ENCODE measurements at regions not wholly inside any gene's neighbourhood (a gene's known extent, or its start where the extent isn't known, plus 50 kb on each side); places are given as distances from the start of the nearest gene placed in this dataset.

DNA sequence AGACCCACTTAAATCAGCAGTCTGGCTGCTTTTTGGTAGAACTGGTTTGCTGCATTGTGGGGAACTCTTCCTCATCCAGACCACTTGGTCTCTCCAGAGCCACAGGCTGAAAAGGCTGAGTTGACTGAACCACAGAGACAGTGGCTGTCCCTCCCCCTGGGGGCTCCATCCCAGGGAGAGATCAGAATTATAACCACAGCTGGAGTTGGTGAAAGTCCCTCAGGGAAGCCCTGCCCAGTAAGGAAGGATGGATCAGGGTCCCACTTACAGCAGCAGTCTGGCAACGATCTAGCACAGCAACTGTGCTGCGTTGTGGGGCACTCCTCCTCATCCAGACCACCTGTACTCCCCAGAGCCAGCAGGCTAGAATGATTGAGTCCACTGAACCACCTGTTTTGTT lies 212.7 kb downstream of the SOX3 start:
- Histone ChIP-seq H4K20me1 (ENCODE audit: insufficient read depth, low read length, poor library complexity, severe bottlenecking) (no peaks in the 10 kb centered on the region), H3K4me2 (ENCODE audit: low read depth, low read length, poor library complexity, severe bottlenecking) (no peak overlapping the region), H3K27me3 (ENCODE audit: insufficient read depth, low read length, poor library complexity, severe bottlenecking) (no peaks in the 10 kb centered on the region), H2AFZ (ENCODE audit: low read length) (no peak overlapping the region), H3K4me3 (ENCODE audit: low read length, poor library complexity, severe bottlenecking) (no peak overlapping the region), H3K4me1 (ENCODE audit: insufficient read depth, low read length, poor library complexity, severe bottlenecking) (no peaks in the 10 kb centered on the region), H3K9me2 (replicated peaks; ENCODE audit: low read depth, low read length) (no peaks in the 10 kb centered on the region), H3K9me3 (ENCODE audit: insufficient read depth, low read depth, low read length) (no peaks in the 10 kb centered on the region), H3F3A (ENCODE audit: low read depth) (no peaks in the 10 kb centered on the region), H3K9ac (ENCODE audit: low read depth, low read length, poor library complexity, severe bottlenecking) (no peak overlapping the region), H3K79me2 (ENCODE audit: insufficient read depth, low read length) (no peaks in the 10 kb centered on the region), H3K36me3 (ENCODE audit: insufficient read depth, low read length) (no peaks in the 10 kb centered on the region)
- TF ChIP-seq, protein P1, sequence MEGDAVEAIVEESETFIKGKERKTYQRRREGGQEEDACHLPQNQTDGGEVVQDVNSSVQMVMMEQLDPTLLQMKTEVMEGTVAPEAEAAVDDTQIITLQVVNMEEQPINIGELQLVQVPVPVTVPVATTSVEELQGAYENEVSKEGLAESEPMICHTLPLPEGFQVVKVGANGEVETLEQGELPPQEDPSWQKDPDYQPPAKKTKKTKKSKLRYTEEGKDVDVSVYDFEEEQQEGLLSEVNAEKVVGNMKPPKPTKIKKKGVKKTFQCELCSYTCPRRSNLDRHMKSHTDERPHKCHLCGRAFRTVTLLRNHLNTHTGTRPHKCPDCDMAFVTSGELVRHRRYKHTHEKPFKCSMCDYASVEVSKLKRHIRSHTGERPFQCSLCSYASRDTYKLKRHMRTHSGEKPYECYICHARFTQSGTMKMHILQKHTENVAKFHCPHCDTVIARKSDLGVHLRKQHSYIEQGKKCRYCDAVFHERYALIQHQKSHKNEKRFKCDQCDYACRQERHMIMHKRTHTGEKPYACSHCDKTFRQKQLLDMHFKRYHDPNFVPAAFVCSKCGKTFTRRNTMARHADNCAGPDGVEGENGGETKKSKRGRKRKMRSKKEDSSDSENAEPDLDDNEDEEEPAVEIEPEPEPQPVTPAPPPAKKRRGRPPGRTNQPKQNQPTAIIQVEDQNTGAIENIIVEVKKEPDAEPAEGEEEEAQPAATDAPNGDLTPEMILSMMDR (conservative IDR thresholded peaks at IDR 0.05; ENCODE audit: low read length): no peak
- TF ChIP-seq EZH2phosphoT487 (IDR thresholded peaks at IDR 0.05; ENCODE audit: borderline replicate concordance): no peak

DNA sequence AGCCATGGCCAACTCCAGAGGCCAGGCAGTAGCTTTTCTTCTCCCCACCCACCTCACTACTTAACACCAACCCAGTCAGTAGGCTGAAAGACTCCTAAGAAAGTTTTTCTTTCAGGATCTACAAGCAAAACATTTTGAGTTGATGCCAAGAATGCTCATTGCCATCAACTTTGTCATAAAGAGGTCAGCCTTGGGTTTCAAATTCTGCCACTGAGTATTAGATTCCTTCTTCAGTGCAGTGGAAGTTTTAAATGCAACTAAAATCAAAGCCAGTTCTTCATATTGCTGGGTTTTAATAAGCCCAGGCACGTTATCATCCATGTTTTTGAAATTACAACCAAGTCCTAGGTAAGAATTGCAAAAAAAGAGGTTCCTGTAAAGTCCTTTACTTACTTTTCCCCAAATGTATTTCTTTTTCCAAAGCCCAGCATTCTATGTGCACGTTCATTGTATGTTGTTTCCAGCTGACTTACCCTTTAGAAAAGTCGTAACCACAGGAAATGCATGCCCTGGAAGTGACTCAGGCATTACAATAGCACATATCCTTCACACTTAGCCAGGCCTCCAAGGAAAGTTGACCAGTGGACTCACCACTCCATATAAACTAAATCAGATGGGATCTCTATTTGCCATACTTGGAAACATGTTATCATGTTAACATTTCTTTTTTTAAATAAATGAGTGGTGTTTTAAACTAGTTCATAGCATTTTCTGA lies 229.9 kb downstream of the SOX3 start:
- TF ChIP-seq, protein P1 (conservative IDR thresholded peaks at IDR 0.05; ENCODE audit: low read length): no peak
- no peak for TF ChIP-seq EZH2phosphoT487 (IDR thresholded peaks at IDR 0.05; ENCODE audit: borderline replicate concordance)
- H3K9ac ChIP-seq (ENCODE audit: low read depth, low read length, poor library complexity, severe bottlenecking): no peak overlapping the region
- H3K4me2 ChIP-seq (ENCODE audit: low read depth, low read length, poor library complexity, severe bottlenecking): no peak overlapping the region

DNA sequence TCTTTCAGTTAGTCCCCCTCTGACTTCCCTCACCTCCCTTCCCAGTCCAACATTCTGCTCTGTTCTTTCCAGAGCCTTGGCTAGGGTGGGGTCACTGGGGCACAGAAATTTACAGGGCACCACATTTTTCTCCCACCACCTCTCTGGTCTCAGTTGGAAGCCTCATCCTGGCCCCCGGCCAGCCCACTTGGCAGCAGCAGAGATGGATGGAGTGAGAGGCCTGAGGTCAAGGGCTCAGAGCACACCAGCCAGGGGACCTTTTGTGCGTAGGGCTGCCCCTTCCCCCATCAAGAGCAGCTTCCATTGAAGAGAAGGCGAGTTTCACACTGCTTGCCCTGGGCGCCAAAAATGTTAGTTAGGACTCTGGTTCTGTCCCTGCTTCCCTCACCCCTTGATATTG lies 230.9 kb downstream of the SOX3 start:
- H4K20me1 ChIP-seq (ENCODE audit: insufficient read depth, low read length, poor library complexity, severe bottlenecking): no peaks in the 10 kb centered on the region
- no peak for TF ChIP-seq EZH2phosphoT487 (IDR thresholded peaks at IDR 0.05; ENCODE audit: borderline replicate concordance)
- TF ChIP-seq, protein P1 (conservative IDR thresholded peaks at IDR 0.05; ENCODE audit: low read length): no peak
- H3K9me3 ChIP-seq (ENCODE audit: insufficient read depth, low read depth, low read length): no peaks in the 10 kb centered on the region

More for the DNA sequence above, 229.9 kb downstream of the SOX3 start:
- no peaks in the 10 kb centered on the region for H3K9me2 ChIP-seq (replicated peaks; ENCODE audit: low read depth, low read length)
- H2AFZ ChIP-seq (ENCODE audit: low read length): no peak overlapping the region
- H3K27me3 ChIP-seq (ENCODE audit: insufficient read depth, low read length, poor library complexity, severe bottlenecking): no peaks in the 10 kb centered on the region
- H3F3A ChIP-seq (ENCODE audit: low read depth): no peaks in the 10 kb centered on the region
- no peaks in the 10 kb centered on the region for H3K36me3 ChIP-seq (ENCODE audit: insufficient read depth, low read length)
- H3K9me3 ChIP-seq (ENCODE audit: insufficient read depth, low read depth, low read length): no peaks in the 10 kb centered on the region
- no peak overlapping the region for H3K4me3 ChIP-seq (ENCODE audit: low read length, poor library complexity, severe bottlenecking)
- no peaks in the 10 kb centered on the region for H3K4me1 ChIP-seq (ENCODE audit: insufficient read depth, low read length, poor library complexity, severe bottlenecking)
- H4K20me1 ChIP-seq (ENCODE audit: insufficient read depth, low read length, poor library complexity, severe bottlenecking): no peaks in the 10 kb centered on the region
- H3K79me2 ChIP-seq (ENCODE audit: insufficient read depth, low read length): no peaks in the 10 kb centered on the region

More for the DNA sequence above, 230.9 kb downstream of the SOX3 start:
- no peaks in the 10 kb centered on the region for H3K36me3 ChIP-seq (ENCODE audit: insufficient read depth, low read length)
- H3K9me2 ChIP-seq (replicated peaks; ENCODE audit: low read depth, low read length): no peaks in the 10 kb centered on the region
- no peaks in the 10 kb centered on the region for H3F3A ChIP-seq (ENCODE audit: low read depth)
- no peak overlapping the region for H3K4me2 ChIP-seq (ENCODE audit: low read depth, low read length, poor library complexity, severe bottlenecking)
- H3K79me2 ChIP-seq (ENCODE audit: insufficient read depth, low read length): no peaks in the 10 kb centered on the region
- no peak overlapping the region for H3K9ac ChIP-seq (ENCODE audit: low read depth, low read length, poor library complexity, severe bottlenecking)
- H2AFZ ChIP-seq (ENCODE audit: low read length): no peak overlapping the region
- no peak overlapping the region for H3K4me3 ChIP-seq (ENCODE audit: low read length, poor library complexity, severe bottlenecking)
- no peaks in the 10 kb centered on the region for H3K27me3 ChIP-seq (ENCODE audit: insufficient read depth, low read length, poor library complexity, severe bottlenecking)
- H3K4me1 ChIP-seq (ENCODE audit: insufficient read depth, low read length, poor library complexity, severe bottlenecking): no peaks in the 10 kb centered on the region
